ENCODE measurements at regions not wholly inside any gene's neighbourhood (a gene's known extent, or its start where the extent isn't known, plus 50 kb on each side); places are given as distances from the start of the nearest gene placed in this dataset.

- Histone ChIP-seq H3K9me3 (no peaks in the 10 kb centered on the region), H3K27me3 (no peaks in the 10 kb centered on the region), H3K36me3 (no peaks in the 10 kb centered on the region), H3K27ac (no peak overlapping the region), H3K4me3 (no peak overlapping the region), H3K4me1 (no peaks in the 10 kb centered on the region)
- no peak for ATAC-seq
- TF ChIP-seq, protein P1, sequence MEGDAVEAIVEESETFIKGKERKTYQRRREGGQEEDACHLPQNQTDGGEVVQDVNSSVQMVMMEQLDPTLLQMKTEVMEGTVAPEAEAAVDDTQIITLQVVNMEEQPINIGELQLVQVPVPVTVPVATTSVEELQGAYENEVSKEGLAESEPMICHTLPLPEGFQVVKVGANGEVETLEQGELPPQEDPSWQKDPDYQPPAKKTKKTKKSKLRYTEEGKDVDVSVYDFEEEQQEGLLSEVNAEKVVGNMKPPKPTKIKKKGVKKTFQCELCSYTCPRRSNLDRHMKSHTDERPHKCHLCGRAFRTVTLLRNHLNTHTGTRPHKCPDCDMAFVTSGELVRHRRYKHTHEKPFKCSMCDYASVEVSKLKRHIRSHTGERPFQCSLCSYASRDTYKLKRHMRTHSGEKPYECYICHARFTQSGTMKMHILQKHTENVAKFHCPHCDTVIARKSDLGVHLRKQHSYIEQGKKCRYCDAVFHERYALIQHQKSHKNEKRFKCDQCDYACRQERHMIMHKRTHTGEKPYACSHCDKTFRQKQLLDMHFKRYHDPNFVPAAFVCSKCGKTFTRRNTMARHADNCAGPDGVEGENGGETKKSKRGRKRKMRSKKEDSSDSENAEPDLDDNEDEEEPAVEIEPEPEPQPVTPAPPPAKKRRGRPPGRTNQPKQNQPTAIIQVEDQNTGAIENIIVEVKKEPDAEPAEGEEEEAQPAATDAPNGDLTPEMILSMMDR (IDR thresholded peaks at IDR 0.05), result no peak
- no peak for TF ChIP-seq EP300 (IDR thresholded peaks at IDR 0.05)
- TF ChIP-seq POLR2A (IDR thresholded peaks at IDR 0.05), result no peak
- no peak for TF ChIP-seq POLR2AphosphoS5 (IDR thresholded peaks at IDR 0.05)
- WGBS, 2 donors (ENCODE audit: low coverage in 1 of 2), result 78% methylated on average over 1 of the region's 1 CpG; no CpG with 5 or more reads in 1 of the 2 donors
These were observed 254.5 kb upstream of the SLITRK2 start for GRCh38 chrX:145563159-145563558.

DNA sequence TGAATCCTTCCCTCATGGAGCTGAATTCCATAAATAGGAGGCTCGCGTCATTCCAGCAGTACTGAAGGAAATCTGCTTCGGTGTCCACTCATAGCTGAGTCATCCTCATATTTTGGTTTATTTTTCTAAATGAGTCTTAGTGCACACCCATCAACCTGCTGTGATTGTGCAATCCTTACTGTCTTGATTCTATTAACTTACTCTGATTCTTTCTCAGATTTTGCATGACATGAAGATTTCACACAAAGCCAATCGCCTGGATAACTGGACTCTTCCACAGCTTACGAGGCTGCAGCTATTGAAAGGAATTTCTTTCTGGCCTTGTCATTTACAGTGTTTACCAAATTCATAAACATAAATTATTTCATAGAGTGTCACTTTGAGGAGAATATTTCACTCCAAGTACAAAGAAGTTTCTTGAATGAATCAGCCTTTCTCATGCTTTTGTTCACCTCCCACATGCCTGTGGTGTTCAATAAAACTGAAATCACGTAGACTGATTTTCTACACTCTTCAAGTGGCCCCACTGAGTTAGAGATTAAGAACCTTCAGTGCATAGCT is 207.6 kb upstream of the SLITRK2 start:
- ATAC-seq, result no peak
- H3K36me3 ChIP-seq, result no peaks in the 10 kb centered on the region
- WGBS, 2 donors (ENCODE audit: low coverage in 1 of 2), result 74 to 76% methylated on average over 5 of the region's 6 CpGs
- TF ChIP-seq, protein P1 (IDR thresholded peaks at IDR 0.05), result no peak
- TF ChIP-seq POLR2A (IDR thresholded peaks at IDR 0.05), result no peak
- no peak for TF ChIP-seq EP300 (IDR thresholded peaks at IDR 0.05)
- TF ChIP-seq POLR2AphosphoS5 (IDR thresholded peaks at IDR 0.05), result no peak
- no peaks in the 10 kb centered on the region for H3K27me3 ChIP-seq
- no peaks in the 10 kb centered on the region for H3K4me1 ChIP-seq
- H3K27ac ChIP-seq, result no peak overlapping the region
- no peaks in the 10 kb centered on the region for H3K9me3 ChIP-seq
- no peak overlapping the region for H3K4me3 ChIP-seq

DNA sequence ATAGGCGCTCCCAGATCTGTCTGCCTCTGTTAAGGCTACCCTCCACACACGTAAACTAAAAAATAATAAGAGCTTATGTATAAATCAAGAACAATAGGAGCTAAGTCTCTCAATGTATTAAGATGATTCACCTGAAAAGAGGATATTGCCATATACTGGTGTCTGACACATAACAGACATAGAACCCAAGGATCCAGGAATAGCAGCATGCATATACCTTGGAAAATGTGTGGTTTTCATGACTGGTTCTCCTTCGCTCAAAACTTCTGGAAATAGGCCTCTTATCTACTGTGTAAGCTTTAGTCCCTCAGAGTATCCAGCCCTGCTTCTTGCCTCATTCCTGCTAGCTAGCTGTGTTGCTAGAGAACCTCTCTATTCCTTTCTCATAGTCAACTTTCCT is 203.7 kb upstream of the SLITRK2 start:
- WGBS, 2 donors (ENCODE audit: low coverage in 1 of 2), result 47 to 100% methylated on average over 1 to 3 of the region's 3 CpGs
- Histone ChIP-seq H3K27me3 (no peaks in the 10 kb centered on the region), H3K27ac (no peak overlapping the region), H3K9me3 (no peaks in the 10 kb centered on the region), H3K36me3 (no peaks in the 10 kb centered on the region), H3K4me1 (no peaks in the 10 kb centered on the region), H3K4me3 (no peak overlapping the region)
- ATAC-seq, result no peak
- no peak for TF ChIP-seq EP300 (IDR thresholded peaks at IDR 0.05)
- TF ChIP-seq, protein P1 (IDR thresholded peaks at IDR 0.05), result no peak
- TF ChIP-seq POLR2AphosphoS5 (IDR thresholded peaks at IDR 0.05), result no peak
- no peak for TF ChIP-seq POLR2A (IDR thresholded peaks at IDR 0.05)

DNA sequence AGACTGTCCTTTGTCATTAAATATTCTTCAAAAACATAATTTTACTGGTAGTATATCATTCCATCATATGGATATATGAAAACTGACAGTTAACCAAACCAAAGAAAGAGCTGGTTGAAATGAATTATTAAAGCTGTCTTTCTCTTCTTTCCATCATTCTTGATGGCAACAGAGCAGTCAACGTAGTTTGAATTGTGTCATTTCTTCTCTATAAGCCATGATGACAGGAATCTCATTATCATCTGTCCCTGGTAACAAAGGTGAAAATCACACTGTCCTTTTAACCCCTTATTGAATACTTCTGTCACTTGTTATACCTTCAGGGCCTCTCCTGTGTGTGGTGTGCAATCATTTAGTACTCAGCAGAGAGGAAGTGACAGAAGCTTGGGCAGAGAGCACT is 197.0 kb upstream of the SLITRK2 start:
- no peaks in the 10 kb centered on the region for H3K4me1 ChIP-seq
- WGBS, 2 donors (ENCODE audit: low coverage in 1 of 2), result 10 to 13% methylated on average over 1 of the region's 1 CpG
- ATAC-seq, result no peak
- H3K27me3 ChIP-seq, result no peaks in the 10 kb centered on the region
- H3K9me3 ChIP-seq, result no peaks in the 10 kb centered on the region
- TF ChIP-seq, protein P1 (IDR thresholded peaks at IDR 0.05), result no peak
- TF ChIP-seq POLR2A (IDR thresholded peaks at IDR 0.05) (no peak), EP300 (IDR thresholded peaks at IDR 0.05) (no peak), POLR2AphosphoS5 (IDR thresholded peaks at IDR 0.05) (no peak)
- no peak overlapping the region for H3K4me3 ChIP-seq
- H3K27ac ChIP-seq, result no peak overlapping the region
- H3K36me3 ChIP-seq, result no peaks in the 10 kb centered on the region

DNA sequence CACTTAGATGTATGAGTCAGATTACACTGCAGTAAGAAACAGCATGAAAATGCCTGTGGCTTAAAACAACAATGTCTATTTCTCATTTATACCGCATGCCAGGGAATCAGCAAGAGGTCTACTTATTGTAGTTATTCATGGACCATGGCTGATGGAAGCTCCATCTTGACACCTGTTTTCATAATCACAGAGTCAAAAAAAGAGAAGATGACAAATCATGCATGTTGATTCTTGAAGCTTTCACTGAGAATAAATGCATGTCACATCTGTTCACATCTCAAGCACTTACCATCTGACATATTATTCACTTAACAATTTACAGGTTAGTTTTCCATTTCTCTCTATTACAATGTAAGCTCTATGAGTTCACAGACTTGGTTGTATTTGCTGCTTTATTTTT is 194.2 kb upstream of the SLITRK2 start:
- TF ChIP-seq, protein P1 (IDR thresholded peaks at IDR 0.05), result no peak
- no peak for TF ChIP-seq EP300 (IDR thresholded peaks at IDR 0.05)
- no peak for TF ChIP-seq POLR2AphosphoS5 (IDR thresholded peaks at IDR 0.05)
- TF ChIP-seq POLR2A (IDR thresholded peaks at IDR 0.05), result no peak
- no peak overlapping the region for H3K4me3 ChIP-seq

More for the DNA sequence above, 194.2 kb upstream of the SLITRK2 start:
- Histone ChIP-seq H3K27me3 (no peaks in the 10 kb centered on the region), H3K36me3 (no peaks in the 10 kb centered on the region), H3K4me1 (no peaks in the 10 kb centered on the region), H3K27ac (no peak overlapping the region), H3K9me3 (no peaks in the 10 kb centered on the region)
- 75% methylated on average over 1 of the region's 1 CpG; no CpG with 5 or more reads in 1 of the 2 donors for WGBS, 2 donors (ENCODE audit: low coverage in 1 of 2)
- no peak for ATAC-seq
